Cardiac muscle cell (in vitro differentiated cells and primary cell): ENCODE measurements at regions not wholly inside any gene's neighbourhood (a gene's known extent, or its start where the extent isn't known, plus 50 kb on each side); places are given as distances from the start of the nearest gene placed in this dataset.

ENCODE experiments used
- DNase-seq, 2 donors: peaks; one replicate each; pipeline versions ENCODE4 v3.0.0 to v3.0.0-alpha.2; 2010 to 2017; ENCODE audit warnings: low read depth in 1 of 2, low spot score in 1 of 2
- H3K27ac ChIP-seq: fragments of 200-600 bp; sonication (generic); 2 replicates; pipeline ENCODE4 v1.5.1; 2016
- H3K27me3 ChIP-seq: fragments of 200-600 bp; sonication (generic); 2 replicates; pipeline ENCODE4 v1.6.0; 2016; ENCODE audit warnings: control low read depth
- H3K36me3 ChIP-seq: fragments of 200-600 bp; sonication (generic); 2 replicates; pipeline ENCODE4 v1.5.1; 2016; ENCODE audit warnings: control low read depth
- H3K4me1 ChIP-seq: fragments of 200-600 bp; sonication (generic); 2 replicates; pipeline ENCODE4 v1.8.1; 2017; ENCODE audit warnings: low read depth, mild to moderate bottlenecking, mixed run types
- H3K4me3 ChIP-seq: fragments of 200-600 bp; sonication (generic); 2 replicates; pipeline ENCODE4 v1.5.1; 2016; ENCODE audit warnings: mild to moderate bottlenecking
- H3K9me3 ChIP-seq: fragments of 200-600 bp; sonication (generic); 2 replicates; pipeline ENCODE4 v1.5.1; 2017; ENCODE audit warnings: low read depth, mild to moderate bottlenecking, control low read depth
- TF ChIP-seq, protein P1 (sequence below): IDR thresholded peaks from 2 replicates; pipeline ENCODE4 v1.5.1; 2012; ENCODE audit warnings: low read depth, mild to moderate bottlenecking, low read length

DNA sequence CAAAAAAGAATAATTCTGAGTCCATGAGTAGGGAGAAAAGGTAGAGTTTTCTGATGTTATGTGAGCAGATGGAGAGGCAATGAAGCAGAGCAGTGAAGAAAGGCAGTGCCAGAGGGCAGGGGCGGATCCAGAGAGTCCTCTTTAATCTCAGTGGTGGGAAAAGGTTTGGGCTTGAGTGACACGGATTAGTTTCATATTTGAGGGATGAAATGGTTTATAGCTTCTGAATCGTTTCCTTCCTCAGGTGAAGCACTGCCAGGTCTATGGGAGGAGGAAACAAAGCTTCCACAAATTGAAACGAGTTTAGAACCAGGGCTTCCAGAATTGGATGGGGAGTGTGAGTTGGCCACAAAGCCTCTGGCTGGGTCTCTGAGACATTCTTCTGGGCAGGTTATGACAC lies 517.0 kb upstream of the PAPPA start:
- no peak for DNase-seq
- Histone ChIP-seq H3K27me3 (peaks cover 4% of the 10 kb centered on the region), H3K9me3 (no peaks in the 10 kb centered on the region), H3K27ac (no peak overlapping the region), H3K4me1 (peaks cover 6% of the 10 kb centered on the region), H3K4me3 (no peak overlapping the region), H3K36me3 (no peaks in the 10 kb centered on the region)
- TF ChIP-seq, protein P1, sequence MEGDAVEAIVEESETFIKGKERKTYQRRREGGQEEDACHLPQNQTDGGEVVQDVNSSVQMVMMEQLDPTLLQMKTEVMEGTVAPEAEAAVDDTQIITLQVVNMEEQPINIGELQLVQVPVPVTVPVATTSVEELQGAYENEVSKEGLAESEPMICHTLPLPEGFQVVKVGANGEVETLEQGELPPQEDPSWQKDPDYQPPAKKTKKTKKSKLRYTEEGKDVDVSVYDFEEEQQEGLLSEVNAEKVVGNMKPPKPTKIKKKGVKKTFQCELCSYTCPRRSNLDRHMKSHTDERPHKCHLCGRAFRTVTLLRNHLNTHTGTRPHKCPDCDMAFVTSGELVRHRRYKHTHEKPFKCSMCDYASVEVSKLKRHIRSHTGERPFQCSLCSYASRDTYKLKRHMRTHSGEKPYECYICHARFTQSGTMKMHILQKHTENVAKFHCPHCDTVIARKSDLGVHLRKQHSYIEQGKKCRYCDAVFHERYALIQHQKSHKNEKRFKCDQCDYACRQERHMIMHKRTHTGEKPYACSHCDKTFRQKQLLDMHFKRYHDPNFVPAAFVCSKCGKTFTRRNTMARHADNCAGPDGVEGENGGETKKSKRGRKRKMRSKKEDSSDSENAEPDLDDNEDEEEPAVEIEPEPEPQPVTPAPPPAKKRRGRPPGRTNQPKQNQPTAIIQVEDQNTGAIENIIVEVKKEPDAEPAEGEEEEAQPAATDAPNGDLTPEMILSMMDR, result no peak

DNA sequence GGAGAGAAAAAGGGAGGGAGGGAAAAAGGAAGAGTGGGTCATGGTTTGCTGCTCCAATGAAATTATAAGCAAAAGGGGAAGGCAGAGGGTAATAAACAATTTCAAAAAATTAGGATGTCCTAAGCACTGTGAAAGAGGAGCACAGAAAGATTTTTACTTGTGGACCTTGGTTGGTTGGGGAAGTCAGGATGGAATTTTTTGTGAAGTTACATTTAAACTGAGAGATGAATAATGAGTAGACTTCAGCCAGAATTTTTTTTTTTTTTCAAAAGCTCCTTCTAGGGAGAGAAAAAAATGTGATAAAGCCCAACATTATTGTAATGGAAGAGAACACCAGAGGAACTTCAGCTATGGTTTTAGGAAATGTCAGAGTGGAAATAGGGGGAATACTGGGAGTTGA lies 515.9 kb upstream of the PAPPA start:
- DNase-seq, result no peak
- Histone ChIP-seq H3K9me3 (no peaks in the 10 kb centered on the region), H3K4me3 (no peak overlapping the region), H3K4me1 (peaks cover 6% of the 10 kb centered on the region), H3K27me3 (peaks cover 4% of the 10 kb centered on the region), H3K36me3 (no peaks in the 10 kb centered on the region), H3K27ac (no peak overlapping the region)
- TF ChIP-seq, protein P1, result no peak

DNA sequence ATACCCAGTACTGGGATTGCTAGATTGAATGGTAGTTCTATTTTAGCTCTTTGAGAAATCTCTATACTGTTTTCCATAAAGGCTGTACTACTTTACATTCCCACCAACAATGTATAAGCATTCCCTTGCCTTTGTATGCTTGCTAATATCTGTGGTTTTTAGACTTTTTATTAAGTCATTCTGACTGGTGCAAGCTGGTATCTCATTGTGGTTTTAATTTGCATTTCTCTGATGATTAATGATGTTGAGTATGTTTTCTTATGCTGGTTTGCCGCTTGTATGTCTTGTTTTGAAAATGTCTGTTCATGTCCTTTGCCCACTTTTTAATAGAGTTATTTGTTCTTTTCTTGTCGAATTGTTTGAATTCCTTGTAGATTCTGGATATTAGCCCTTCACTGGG lies 512.7 kb upstream of the PAPPA start:
- no peaks in the 10 kb centered on the region for H3K9me3 ChIP-seq
- H3K27ac ChIP-seq, result no peak overlapping the region
- TF ChIP-seq, protein P1, result no peak
- H3K4me3 ChIP-seq, result no peak overlapping the region
- no peaks in the 10 kb centered on the region for H3K4me1 ChIP-seq
- peaks cover 4% of the 10 kb centered on the region for H3K27me3 ChIP-seq
- peak in 1 of 2 donors; percentile 71 for DNase-seq
- H3K36me3 ChIP-seq, result no peaks in the 10 kb centered on the region

DNA sequence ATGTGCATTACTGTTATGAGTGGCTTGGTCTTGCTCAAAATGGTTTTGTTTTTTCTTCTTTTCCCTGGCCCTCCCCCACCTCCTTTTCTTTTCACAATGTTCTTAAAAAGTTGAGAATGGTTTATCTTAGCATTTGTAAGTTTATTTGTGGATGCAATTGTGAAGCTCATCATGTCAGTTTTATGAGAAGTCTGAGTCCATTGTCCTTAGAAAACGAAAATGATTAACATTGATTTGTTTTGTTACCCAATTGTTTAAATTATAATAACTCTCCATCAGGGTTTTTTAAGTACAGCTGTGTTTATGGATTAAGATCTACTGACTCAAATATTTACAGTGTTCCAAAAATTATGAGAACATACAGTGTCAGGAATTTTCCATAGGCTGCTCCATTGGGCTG lies 511.3 kb upstream of the PAPPA start:
- TF ChIP-seq, protein P1, result no peak
- Histone ChIP-seq H3K9me3 (no peaks in the 10 kb centered on the region), H3K4me1 (no peaks in the 10 kb centered on the region), H3K27me3 (no peaks in the 10 kb centered on the region), H3K27ac (no peak overlapping the region), H3K36me3 (no peaks in the 10 kb centered on the region), H3K4me3 (no peak overlapping the region)
- DNase-seq, result no peak

DNA sequence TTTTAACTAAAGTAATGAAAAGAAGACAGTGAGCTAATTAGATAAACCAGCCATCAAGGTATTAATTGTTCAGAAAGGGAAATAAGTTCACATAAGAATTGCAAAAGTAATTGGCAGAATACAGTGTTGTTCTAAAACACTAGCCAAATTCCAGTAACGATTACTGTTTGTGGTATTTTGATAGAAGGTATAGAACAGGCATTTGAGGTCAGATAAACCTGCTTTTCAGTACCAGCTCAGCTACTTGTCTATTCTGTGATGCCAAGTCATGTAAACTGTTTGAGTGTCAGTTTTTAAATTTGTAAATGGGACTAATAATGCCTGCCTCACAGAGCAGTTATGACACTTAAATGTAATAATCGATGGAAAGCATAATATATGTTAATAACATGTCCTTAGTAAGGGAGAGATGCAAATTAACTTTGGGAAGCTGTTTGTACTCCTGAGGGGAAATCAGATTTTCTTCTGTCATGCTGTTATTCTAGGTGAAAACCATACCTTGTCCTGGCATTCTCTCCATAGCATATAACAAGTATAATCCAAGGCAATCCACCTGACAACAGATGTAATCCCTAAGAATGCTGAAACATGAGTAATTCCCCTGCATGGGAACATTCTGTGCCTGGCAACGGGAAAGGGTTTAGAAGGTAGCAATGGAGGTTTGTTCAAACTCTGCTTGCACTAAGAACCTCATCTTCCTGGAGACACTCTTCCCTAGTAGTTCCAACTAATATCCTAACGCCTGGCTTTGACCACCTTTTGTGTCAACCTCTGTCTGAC lies 509.5 kb upstream of the PAPPA start:
- no peaks in the 10 kb centered on the region for H3K4me1 ChIP-seq
- H3K27ac ChIP-seq, result no peak overlapping the region
- no peaks in the 10 kb centered on the region for H3K36me3 ChIP-seq
- no peak for DNase-seq
- H3K4me3 ChIP-seq, result no peak overlapping the region
- TF ChIP-seq, protein P1, result no peak
- H3K27me3 ChIP-seq, result no peaks in the 10 kb centered on the region
- no peaks in the 10 kb centered on the region for H3K9me3 ChIP-seq
